ENCODE measurements at regions not wholly inside any gene's neighbourhood (a gene's known extent, or its start where the extent isn't known, plus 50 kb on each side); places are given as distances from the start of the nearest gene placed in this dataset.

- no peak overlapping the region for H3K4me3 ChIP-seq (ENCODE audit: control insufficient read depth, low read depth, low read length)
- no peak for DNase-seq (ENCODE audit: low read depth)
- TF ChIP-seq CTCF (IDR thresholded peaks at IDR 0.05; ENCODE audit: control insufficient read depth, insufficient read depth, low read depth, low read length, missing control alignments) = no peak
Measured at GRCh38 chr2:164146441-164146840, 410.6 kb upstream of the FIGN start.

- no peak overlapping the region for H3K4me3 ChIP-seq (ENCODE audit: control insufficient read depth, low read depth, low read length)
- DNase-seq (ENCODE audit: low read depth) = no peak
- no peak for TF ChIP-seq CTCF (IDR thresholded peaks at IDR 0.05; ENCODE audit: control insufficient read depth, insufficient read depth, low read depth, low read length, missing control alignments)
Measured at GRCh38 chr2:164145093-164145987, 409.5 kb upstream of the FIGN start.

- no peak for DNase-seq (ENCODE audit: low read depth)
- no peak overlapping the region for H3K4me3 ChIP-seq (ENCODE audit: control insufficient read depth, low read depth, low read length)
- TF ChIP-seq CTCF (IDR thresholded peaks at IDR 0.05; ENCODE audit: control insufficient read depth, insufficient read depth, low read depth, low read length, missing control alignments) = no peak
Measured at GRCh38 chr2:164143183-164143930, 407.5 kb upstream of the FIGN start.

DNA sequence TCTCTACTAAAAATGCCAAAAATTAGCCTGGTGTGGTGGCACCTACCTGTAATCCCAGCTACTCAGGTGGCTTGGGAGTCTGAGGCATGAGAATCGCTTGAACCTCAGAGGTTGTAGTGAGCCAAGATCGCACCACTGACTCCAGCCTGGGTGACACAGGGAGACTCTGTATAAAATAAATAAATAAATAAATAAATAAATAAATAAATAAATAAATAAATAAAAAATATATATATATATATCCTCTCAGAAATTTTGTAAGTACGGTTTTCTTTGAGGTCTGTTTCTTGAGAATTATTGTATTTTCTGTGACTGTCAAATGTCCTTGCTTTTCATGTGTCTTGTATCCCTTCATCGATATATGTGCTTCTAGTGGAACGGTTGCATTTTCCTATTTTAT is 406.9 kb upstream of the FIGN start:
- no peak overlapping the region for H3K4me3 ChIP-seq (ENCODE audit: control insufficient read depth, low read depth, low read length)
- TF ChIP-seq CTCF (IDR thresholded peaks at IDR 0.05; ENCODE audit: control insufficient read depth, insufficient read depth, low read depth, low read length, missing control alignments) = no peak
- DNase-seq (ENCODE audit: low read depth) = no peak

DNA sequence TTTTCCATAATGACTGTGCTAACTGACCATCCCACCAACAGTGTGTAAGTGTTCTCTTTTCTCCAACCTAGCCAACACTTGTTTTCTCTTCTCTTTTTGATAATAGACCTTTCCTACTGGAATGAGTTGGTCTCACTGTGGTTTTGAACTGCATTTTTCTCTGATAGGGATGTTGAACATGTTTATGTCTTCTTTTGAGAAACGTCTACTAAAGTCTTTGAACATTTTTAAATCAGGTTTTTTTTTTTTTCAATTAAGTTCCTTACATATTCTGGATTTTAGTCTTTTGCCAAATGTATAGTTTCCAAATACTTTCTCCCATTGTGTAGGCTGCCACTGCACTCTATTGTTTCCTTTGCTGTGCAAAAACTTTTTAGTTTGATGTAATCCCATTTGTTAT is 405.5 kb upstream of the FIGN start:
- H3K4me3 ChIP-seq (ENCODE audit: control insufficient read depth, low read depth, low read length) = no peak overlapping the region
- DNase-seq (ENCODE audit: low read depth) = no peak
- no peak for TF ChIP-seq CTCF (IDR thresholded peaks at IDR 0.05; ENCODE audit: control insufficient read depth, insufficient read depth, low read depth, low read length, missing control alignments)

GRCh38 chr2:164138750-164139149 is 402.9 kb upstream of the FIGN start:
- DNase-seq (ENCODE audit: low read depth) = no peak
- H3K4me3 ChIP-seq (ENCODE audit: control insufficient read depth, low read depth, low read length) = no peak overlapping the region
- no peak for TF ChIP-seq CTCF (IDR thresholded peaks at IDR 0.05; ENCODE audit: control insufficient read depth, insufficient read depth, low read depth, low read length, missing control alignments)
